ENCODE measurements at regions not wholly inside any gene's neighbourhood (a gene's known extent, or its start where the extent isn't known, plus 50 kb on each side); places are given as distances from the start of the nearest gene placed in this dataset.

- Histone ChIP-seq H3K36me3 (replicated peaks; ENCODE audit: insufficient read depth, low read length) (no peaks in the 10 kb centered on the region), H4K20me1 (ENCODE audit: insufficient read depth, low read length) (no peaks in the 10 kb centered on the region), H3K4me2 (ENCODE audit: low read depth, low read length) (no peak overlapping the region), H3K4me1 (ENCODE audit: low read length) (no peaks in the 10 kb centered on the region), H3F3A (ENCODE audit: insufficient read depth, low read length) (no peaks in the 10 kb centered on the region), H3K27ac (ENCODE audit: low read length) (no peak overlapping the region), H3K9me3 (replicated peaks; ENCODE audit: insufficient read depth, low read length) (no peaks in the 10 kb centered on the region), H3K9me2 (replicated peaks; ENCODE audit: insufficient read depth, low read length) (no peaks in the 10 kb centered on the region), H3K79me2 (ENCODE audit: low read length) (no peaks in the 10 kb centered on the region), H3K9ac (ENCODE audit: low read length) (no peak overlapping the region), H2AFZ (ENCODE audit: low read length) (no peak overlapping the region), H3K27me3 (replicated peaks; ENCODE audit: insufficient read depth, low read length) (no peaks in the 10 kb centered on the region), H3K4me3 (ENCODE audit: low read length) (no peak overlapping the region)
- no peak for DNase-seq
- TF ChIP-seq EZH2 (optimal IDR thresholded peaks at IDR 0.05; ENCODE audit: low read depth, low read length), result no peak
- TF ChIP-seq EZH2phosphoT487 (IDR thresholded peaks at IDR 0.05; ENCODE audit: low read length), result no peak
- TF ChIP-seq CTCF (IDR thresholded peaks at IDR 0.05; ENCODE audit: low read length), result no peak
Measured at GRCh38 chr21:26365849-26366248, 195.3 kb upstream of the APP start.

GRCh38 chr21:26351661-26352060, 181.1 kb upstream of the APP start:
- Histone ChIP-seq H3F3A (ENCODE audit: insufficient read depth, low read length) (no peaks in the 10 kb centered on the region), H3K9ac (ENCODE audit: low read length) (no peak overlapping the region), H3K9me2 (replicated peaks; ENCODE audit: insufficient read depth, low read length) (no peaks in the 10 kb centered on the region), H3K36me3 (replicated peaks; ENCODE audit: insufficient read depth, low read length) (no peaks in the 10 kb centered on the region), H3K27me3 (replicated peaks; ENCODE audit: insufficient read depth, low read length) (no peaks in the 10 kb centered on the region), H3K4me1 (ENCODE audit: low read length) (no peaks in the 10 kb centered on the region), H3K4me3 (ENCODE audit: low read length) (no peak overlapping the region), H3K9me3 (replicated peaks; ENCODE audit: insufficient read depth, low read length) (no peaks in the 10 kb centered on the region), H3K4me2 (ENCODE audit: low read depth, low read length) (no peak overlapping the region), H3K27ac (ENCODE audit: low read length) (no peak overlapping the region), H4K20me1 (ENCODE audit: insufficient read depth, low read length) (no peaks in the 10 kb centered on the region), H2AFZ (ENCODE audit: low read length) (no peak overlapping the region), H3K79me2 (ENCODE audit: low read length) (no peaks in the 10 kb centered on the region)
- DNase-seq, result no peak
- TF ChIP-seq EZH2phosphoT487 (IDR thresholded peaks at IDR 0.05; ENCODE audit: low read length), result no peak
- TF ChIP-seq CTCF (IDR thresholded peaks at IDR 0.05; ENCODE audit: low read length), result no peak
- no peak for TF ChIP-seq EZH2 (optimal IDR thresholded peaks at IDR 0.05; ENCODE audit: low read depth, low read length)

- Histone ChIP-seq H3K36me3 (replicated peaks; ENCODE audit: insufficient read depth, low read length) (no peaks in the 10 kb centered on the region), H3K9me2 (replicated peaks; ENCODE audit: insufficient read depth, low read length) (no peaks in the 10 kb centered on the region), H3K9ac (ENCODE audit: low read length) (no peak overlapping the region), H3K27ac (ENCODE audit: low read length) (no peak overlapping the region), H3K4me2 (ENCODE audit: low read depth, low read length) (no peak overlapping the region), H3K4me1 (ENCODE audit: low read length) (no peaks in the 10 kb centered on the region), H4K20me1 (ENCODE audit: insufficient read depth, low read length) (no peaks in the 10 kb centered on the region), H3K79me2 (ENCODE audit: low read length) (no peaks in the 10 kb centered on the region), H3K4me3 (ENCODE audit: low read length) (no peak overlapping the region), H3F3A (ENCODE audit: insufficient read depth, low read length) (no peaks in the 10 kb centered on the region), H3K9me3 (replicated peaks; ENCODE audit: insufficient read depth, low read length) (no peaks in the 10 kb centered on the region), H3K27me3 (replicated peaks; ENCODE audit: insufficient read depth, low read length) (no peaks in the 10 kb centered on the region), H2AFZ (ENCODE audit: low read length) (no peak overlapping the region)
- TF ChIP-seq CTCF (IDR thresholded peaks at IDR 0.05; ENCODE audit: low read length) (no peak), EZH2 (optimal IDR thresholded peaks at IDR 0.05; ENCODE audit: low read depth, low read length) (no peak), EZH2phosphoT487 (IDR thresholded peaks at IDR 0.05; ENCODE audit: low read length) (no peak)
- no peak for DNase-seq
Measured at GRCh38 chr21:26332867-26333266, 162.3 kb upstream of the APP start.
